ENCODE measurements at regions not wholly inside any gene's neighbourhood (a gene's known extent, or its start where the extent isn't known, plus 50 kb on each side); places are given as distances from the start of the nearest gene placed in this dataset.

- no peak for DNase-seq
Measured at GRCh38 chr2:196449083-196449482, 190.4 kb upstream of the CCDC150 start.

DNA sequence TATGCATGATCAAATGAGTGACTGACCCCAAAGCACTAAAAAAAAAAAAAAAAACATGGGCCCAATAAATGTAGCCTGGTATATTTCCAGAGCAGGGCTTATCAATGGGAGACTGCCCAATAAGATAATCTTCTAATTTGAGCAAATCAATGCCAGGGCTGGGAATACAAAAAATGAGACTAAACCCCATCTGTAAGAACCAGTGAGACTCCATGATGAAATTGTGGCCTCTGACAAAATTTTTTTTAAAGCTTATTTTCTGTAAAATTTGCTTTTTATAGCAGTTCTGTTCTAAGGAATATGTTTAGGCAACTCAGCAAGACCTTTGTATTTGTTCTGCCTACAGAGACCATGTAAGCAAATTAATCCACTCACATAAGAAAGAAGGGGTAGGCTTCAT lies 186.8 kb upstream of the CCDC150 start:
- no peak for DNase-seq

DNA sequence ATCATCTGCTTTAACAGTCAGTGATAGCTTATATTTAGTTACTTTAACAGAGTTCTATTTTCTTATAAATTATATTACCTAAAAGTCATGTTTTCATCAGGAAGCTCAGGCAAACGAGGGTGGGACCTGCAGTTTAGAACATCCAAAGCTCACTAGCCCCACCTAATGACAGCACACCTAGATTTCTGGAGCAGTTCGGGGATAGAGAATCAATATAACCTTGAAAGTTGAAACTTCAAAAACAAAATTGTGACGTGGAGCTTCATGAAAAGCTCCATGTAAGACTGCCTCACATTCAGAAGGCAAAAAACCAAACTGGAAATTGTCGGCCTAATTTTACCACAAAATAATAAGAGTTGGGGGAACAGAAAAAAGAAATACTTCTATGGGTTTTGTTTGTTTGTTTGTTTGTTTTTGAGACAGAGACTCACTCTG lies 185.9 kb upstream of the CCDC150 start:
- peak; percentile 76 for DNase-seq

DNA sequence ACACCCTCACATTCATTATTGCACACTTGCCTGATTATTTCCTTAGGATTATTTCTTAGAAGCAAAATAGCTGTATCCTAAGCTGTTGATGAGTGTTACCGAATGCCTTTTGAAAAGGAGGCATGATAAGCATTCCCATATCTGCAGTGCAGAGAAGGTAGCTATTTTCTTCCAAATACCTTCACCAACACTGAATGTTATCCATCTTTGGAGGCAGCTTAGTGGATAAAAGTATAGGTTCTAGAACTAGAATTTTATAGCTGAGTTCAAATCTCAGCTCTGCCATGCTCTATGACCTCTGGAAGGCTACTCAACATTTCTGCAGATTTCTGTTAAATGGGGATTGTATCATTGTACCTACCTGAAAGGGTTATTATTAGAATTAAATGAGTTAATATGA lies 185.0 kb upstream of the CCDC150 start:
- DNase-seq, result no peak

- DNase-seq, result no peak
Measured at GRCh38 chr2:196459539-196459938, 180.0 kb upstream of the CCDC150 start.

GRCh38 chr2:196463706-196464105 lies 175.8 kb upstream of the CCDC150 start:
- no peak for DNase-seq

- no peak for DNase-seq
Measured at GRCh38 chr2:196464311-196464710, 175.2 kb upstream of the CCDC150 start.

DNA sequence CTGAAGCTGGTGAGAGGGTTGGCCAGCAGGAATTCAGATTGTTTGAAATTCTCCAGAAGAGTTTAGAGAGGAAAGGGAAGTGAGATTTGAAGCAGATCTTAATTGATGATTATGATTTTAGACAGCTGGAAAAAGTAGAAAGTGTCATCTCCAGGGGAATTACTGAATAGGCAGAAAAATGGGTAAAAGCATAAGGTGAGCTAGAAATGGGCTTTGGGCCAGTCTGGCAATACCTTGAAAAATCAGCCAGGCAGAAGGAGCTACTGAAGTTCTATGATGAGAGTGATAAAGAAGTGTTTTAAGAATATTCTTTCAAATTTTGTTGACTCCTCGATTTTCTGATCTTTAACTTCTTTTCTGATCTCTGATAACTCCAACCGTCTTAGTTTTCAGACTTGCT lies 172.9 kb upstream of the CCDC150 start:
- DNase-seq, result no peak

GRCh38 chr2:196468394-196468793 lies 171.1 kb upstream of the CCDC150 start:
- peak; percentile 34 for DNase-seq

DNA sequence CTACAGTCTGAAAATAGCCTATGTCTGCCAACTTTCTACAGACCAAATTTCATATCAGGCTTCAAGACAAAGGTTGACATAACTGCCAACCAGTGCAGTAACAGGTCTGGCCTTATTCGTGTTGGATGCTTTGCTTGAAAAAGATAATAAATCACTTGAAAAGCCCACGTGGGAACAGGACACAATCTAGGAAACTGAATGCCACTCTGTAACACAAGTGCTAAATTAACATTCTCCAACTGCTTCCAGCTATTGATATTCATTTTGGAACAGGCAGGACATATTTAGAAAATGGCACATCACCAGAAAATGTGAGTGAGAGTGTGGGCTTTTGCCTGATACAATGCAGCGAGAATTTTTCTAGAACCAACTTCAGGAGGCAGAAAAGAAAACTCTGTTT lies 165.9 kb upstream of the CCDC150 start:
- DNase-seq, result no peak

- no peak for DNase-seq
Measured at GRCh38 chr2:196475611-196476010, 163.9 kb upstream of the CCDC150 start.

DNA sequence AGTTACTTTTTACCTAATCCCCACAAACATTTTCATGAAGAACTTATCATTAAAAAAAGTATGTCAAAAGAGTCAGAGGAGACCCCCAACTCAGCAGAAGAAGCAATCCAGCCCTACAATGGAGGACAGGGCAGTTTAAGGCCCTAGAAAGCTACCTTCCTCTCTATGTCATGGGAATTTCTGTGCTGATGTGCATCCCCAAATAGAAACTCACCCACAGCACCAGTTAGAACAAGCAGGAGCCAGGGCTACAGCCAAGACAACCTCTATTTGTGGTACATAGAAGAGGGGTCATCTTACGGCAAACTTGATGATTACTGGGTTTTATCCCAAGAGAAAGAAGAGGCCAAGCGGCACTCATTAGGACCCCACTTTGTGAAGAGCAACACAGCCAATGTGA lies 160.9 kb upstream of the CCDC150 start:
- no peak for DNase-seq

DNA sequence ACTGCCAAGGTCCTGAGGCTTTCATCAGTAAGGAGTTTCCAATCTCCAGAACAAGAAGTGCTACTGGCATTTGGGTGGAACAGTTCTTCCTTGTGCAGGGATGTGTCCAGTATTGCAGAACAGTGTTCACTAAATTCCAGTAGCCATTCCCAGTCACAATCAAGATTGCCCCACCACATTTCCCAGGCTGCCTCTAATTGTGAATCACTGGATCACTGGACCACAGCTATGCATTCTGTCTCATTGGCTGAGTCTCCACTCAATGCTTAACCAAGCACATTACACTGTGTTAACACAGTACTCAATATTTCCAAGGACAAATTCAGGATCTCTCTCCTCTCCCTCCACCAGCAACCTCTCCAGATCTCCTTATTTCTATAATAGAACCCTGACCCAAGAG lies 160.2 kb upstream of the CCDC150 start:
- DNase-seq, result no peak

DNA sequence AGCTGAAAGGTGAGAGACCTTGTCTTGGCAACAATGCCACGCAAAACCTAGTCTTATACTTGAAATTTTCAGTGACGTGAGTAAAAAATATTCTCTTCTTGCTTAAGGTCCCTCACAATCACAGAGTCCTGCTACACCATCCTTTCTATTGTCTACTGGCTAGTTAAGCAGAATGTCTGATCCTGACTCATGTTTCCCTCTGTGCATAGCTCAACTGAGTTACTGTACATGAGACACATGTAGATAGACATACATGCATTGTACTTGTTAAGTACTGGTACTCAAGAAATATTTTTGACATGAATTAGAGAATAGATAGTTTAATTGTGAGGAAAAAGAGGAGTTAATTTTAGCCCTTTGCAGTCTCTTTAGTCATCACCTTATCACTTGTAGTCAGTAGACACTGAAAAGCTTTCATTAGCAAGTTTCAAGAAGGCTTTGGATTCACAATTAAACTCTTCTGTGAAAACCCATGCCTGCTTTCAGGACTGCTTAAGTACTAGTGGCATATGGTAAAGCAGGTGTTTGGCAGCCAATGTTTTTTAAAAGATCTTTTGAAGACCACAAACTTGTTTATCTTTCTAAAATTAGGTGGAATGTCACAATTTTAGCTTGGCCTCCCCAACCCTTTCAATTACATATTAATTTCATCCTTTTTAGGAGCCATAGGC lies 158.7 kb upstream of the CCDC150 start:
- DNase-seq, result peak; percentile 47

- DNase-seq, result peak; percentile 27
Measured at GRCh38 chr2:196481324-196481697, 158.2 kb upstream of the CCDC150 start.

- DNase-seq, result no peak
Measured at GRCh38 chr2:196482119-196483065, 157.1 kb upstream of the CCDC150 start.

- DNase-seq, result no peak
Measured at GRCh38 chr2:196486146-196486545, 153.4 kb upstream of the CCDC150 start.

- DNase-seq, result no peak
Measured at GRCh38 chr2:196487417-196487816, 152.1 kb upstream of the CCDC150 start.

DNA sequence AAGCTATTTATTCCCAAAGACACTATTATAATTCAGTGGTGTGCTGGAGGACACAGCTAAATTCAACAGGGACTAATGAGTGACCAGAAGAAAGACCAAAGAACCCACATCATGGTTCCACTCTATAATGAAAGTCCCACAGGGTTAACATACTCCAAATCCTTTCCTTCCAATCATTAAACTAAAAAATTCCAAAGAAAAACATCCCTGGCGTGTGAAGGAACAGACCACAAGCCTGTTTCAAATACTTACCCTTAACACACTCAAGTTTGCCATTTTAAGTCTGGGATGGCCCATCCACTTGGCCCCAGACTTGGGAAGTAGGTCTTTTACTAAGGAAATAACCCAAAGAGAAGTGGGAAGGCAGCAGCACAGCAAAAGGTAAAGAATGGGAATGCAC lies 150.1 kb upstream of the CCDC150 start:
- no peak for DNase-seq

- DNase-seq, result no peak
Measured at GRCh38 chr2:196492946-196493345, 146.6 kb upstream of the CCDC150 start.

DNA sequence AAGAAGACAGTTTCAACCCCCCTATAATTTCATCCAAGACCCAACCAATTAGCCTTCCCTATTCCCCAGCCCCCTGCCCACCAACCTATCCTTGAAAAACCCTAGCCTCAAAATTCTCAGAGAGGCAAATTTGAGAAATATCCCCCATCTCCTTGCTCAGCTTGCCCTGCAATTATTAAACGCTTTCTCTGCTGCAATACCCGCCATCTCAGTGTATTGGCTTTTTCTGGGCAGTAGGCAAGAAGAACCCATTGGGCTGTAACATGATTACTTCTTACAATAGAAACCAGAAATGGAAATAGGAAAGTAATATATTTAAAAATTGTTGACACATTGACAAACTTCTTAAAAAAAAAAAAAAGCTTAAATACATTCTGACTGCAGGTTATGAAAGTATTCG lies 140.6 kb upstream of the CCDC150 start:
- no peak for DNase-seq

DNA sequence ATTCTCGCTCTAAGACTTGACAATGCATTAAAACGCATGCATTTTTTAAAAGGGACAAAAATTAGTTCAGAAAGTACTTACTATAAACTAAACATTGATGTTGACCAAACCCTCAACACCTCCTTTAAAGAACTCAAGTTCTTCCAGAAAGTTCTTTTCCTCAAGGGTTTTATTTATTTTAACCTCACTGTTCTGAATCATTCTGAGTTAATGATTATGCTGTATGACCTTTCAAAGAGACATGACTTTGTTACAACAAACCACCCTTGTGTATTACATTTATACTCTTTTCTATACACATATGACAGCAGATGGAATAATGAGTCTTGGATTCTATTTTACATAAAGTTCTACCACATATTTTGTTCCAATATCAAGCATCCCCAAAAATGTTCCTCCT lies 139.8 kb upstream of the CCDC150 start:
- no peak for DNase-seq

DNA sequence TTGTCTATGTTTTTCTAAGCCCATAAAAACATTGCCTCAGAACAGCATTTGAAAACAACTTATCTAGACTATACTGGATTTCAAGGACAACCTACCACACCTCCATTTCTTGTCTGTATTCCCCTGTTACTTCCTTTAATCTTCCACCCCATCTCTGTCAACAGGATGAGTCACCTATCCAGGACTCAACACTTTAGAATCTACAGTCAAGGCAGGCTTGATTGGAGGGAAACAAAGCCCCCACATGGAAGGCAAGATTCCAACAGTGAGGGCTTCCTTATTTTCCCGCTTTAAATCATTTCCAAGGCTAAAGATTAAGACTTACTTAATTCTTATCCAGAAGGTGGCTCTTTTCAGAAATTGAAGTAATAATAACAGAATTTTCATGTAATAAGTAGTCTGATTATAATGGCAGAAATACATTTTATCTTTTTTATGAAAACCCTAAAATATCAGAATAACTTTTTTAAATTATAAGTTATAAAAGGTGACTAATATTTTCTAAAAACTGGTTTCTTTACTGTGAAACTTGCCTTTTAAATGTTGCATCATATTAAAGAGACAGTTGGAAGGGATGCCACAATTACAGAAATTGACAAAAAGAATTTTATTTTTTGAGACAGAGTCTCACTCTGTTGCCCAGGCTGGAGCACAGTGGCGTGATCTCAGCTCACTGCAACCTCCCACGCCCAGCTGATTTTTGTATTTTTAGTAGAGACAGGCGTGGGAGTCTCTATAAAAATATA lies 138.7 kb upstream of the CCDC150 start:
- no peak for DNase-seq

GRCh38 chr2:196501836-196502235 lies 137.7 kb upstream of the CCDC150 start:
- no peak for DNase-seq

All from NCI-H82 (cell line).